NCI-H1694 (cell line): ENCODE measurements at regions not wholly inside any gene's neighbourhood (a gene's known extent, or its start where the extent isn't known, plus 50 kb on each side); places are given as distances from the start of the nearest gene placed in this dataset.
"Not testable (repeated sequence)": the region's sequence is repeated elsewhere in the genome, so short reads cannot be mapped to it uniquely, and the experiment has no call there.

Experiments
- DNase-seq: peaks from one replicate; lab custom pipeline; 2025; lab: John Stamatoyannopoulos, UW

DNA sequence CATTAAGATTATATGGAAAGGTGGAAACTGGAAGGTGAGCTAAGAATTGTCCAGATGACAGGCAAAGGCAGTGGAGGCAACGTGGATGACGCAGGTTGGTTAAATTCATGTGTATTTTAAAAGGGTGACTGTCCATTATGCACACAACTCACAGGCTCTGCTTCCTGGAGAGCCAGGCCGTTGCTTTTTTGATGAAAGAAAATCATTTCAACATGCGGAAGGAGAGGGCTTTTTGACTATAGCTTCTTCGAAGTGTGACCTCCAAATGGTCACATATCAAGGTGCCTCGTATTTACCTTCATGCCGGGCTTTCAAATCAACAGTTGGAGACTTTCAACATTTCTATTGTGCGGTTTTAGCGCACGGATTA, 126.7 kb downstream of the MYCN start:
- no peak for DNase-seq

DNA sequence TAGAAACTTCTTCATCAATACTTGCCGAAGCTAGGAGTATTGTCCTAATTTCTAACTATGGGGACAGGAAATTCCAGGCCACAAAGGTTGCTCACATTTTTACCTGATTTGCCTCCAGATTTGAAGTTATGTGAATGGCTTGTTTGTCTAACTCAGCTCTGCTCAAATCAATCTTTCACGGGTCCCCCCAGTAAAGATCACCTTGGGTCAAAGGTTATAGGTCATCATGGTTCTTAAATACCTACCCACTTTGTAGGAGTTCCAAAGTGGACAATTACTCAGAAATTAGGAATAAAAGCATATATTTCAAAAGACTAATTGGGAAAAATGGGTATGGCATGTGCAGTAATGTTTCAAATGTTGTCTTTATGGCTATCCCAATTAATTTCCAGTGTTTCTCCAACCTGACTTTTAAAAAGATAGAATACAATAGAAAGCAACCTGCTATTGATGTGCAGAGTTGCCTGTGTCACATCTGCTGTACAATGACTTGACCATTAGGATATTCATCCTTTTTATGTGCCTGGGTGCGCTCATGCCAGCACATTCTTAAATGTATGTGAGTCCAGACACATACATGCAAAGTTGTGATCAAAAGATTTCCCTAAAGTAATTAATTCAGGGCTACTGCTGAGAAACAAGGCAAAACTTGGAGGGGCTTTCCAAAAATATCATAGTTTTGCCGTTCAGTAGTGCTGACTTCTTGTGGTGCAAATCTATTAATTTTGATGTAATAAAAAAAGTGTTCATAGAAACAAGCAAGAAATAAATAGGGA, 126.1 kb downstream of the MYCN start:
- DNase-seq: no peak

GRCh38 chr2:16065272-16066069, 125.1 kb downstream of the MYCN start:
- not testable (repeated sequence) for DNase-seq

DNA sequence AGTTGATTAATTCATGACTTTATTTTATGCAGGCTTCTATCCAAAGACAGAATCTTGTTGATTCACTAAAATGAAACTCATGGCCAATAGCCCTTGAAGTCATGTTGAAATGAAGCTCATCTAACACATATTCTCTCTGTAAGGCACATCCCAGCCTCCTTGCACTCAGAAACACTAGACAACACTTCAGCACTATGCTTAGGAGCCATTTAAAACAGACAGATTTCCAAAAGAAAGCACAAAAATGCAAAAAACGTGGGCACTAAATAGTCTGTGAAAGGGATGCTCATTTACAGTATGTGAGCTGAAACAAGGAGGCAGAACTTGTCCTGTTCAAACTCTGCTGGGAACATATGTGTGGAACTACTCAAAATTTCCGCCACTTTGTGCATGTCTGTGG, 124.4 kb downstream of the MYCN start:
- no peak for DNase-seq

DNA sequence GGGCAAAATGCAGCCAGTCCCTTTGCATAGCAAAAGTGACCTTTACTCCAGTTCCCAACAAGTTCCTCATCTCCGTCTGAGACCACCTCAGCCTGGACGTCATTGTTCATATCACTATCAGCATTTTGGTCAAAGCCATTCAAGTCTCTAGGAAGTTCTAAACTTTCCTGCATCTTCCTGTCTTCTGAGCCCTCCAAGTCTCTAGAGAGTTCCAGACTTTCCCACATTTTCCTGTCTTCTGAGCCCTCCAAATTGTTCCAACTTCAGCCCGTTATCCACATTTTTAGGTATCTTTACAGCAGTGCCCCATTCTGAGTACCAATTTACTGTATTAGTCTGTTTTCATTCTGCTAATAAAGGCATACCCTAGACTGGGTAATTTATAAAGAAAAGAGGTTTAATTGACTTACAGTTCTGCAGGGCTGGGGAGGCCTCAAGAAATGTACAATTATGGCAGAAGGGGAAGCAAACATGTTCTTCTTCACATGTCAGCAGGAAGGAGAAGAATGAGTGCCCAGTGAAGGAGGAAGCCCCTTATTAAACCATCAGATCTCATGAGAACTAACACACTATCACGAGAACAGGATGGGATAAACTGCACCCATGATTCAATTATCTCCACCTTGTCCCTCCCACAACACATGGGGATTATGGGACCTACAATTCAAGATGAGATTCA, 123.7 kb downstream of the MYCN start:
- no peak for DNase-seq

- no peak for DNase-seq
Measured at GRCh38 chr2:16063251-16063850, 123.0 kb downstream of the MYCN start.

GRCh38 chr2:16062471-16063250, 122.3 kb downstream of the MYCN start:
- no peak for DNase-seq

DNA sequence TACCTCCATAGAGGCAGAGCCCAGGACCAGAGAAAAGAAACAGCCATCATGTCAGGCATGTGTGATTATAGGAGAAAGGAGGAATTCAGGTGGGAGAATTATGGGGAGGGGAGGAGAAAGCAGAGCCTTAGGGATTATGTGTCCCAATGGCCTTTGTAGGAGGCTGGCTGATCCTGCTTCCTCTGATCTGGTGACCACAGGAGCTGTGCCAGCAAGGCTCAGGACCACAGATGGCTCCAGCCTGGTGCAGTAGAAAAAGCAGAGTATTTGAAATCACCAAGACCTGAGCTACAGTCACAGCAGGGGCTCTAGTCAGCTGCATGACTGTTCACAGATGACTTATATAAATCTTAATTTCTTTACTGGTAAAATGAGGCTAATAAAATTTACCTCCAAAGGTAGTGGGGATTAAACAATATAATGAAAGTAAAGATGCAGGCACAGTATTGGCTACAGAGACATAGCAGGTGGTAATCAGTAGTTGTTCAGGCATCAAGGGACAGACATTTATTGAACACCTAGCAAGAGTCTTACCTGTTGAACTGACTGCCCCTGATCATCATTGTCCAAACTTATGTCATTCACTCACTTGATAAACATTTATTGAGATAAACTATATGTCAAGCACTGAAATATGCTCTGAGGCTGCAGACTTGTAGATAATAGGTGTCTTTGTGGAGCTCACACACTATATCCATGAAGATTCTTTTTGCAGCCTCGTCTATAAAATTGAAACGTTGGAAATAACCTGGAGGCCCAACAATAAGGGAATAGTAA, 121.3 kb downstream of the MYCN start:
- DNase-seq: no peak

DNA sequence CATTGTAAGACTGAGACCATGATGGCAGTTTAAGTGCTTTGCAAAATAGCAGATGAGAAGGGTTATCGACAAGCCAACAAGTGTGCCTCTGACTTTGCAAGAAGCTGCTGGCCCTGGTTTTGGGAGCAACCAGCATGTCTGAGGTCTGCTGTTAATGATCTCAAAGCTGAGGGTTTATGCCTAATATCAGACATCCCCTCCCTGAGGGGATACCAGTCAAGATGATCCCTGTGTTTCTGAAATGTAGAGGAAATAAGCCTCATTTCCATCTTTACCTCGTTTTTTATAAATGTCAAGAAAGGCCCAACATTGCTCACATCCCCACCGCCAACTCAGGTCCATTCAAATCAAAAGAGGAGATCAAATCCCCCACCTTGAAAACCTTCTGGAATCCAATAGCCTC, 120.6 kb downstream of the MYCN start:
- DNase-seq: no peak

- DNase-seq: no peak
Measured at GRCh38 chr2:16060125-16060935, 120.0 kb downstream of the MYCN start.

DNA sequence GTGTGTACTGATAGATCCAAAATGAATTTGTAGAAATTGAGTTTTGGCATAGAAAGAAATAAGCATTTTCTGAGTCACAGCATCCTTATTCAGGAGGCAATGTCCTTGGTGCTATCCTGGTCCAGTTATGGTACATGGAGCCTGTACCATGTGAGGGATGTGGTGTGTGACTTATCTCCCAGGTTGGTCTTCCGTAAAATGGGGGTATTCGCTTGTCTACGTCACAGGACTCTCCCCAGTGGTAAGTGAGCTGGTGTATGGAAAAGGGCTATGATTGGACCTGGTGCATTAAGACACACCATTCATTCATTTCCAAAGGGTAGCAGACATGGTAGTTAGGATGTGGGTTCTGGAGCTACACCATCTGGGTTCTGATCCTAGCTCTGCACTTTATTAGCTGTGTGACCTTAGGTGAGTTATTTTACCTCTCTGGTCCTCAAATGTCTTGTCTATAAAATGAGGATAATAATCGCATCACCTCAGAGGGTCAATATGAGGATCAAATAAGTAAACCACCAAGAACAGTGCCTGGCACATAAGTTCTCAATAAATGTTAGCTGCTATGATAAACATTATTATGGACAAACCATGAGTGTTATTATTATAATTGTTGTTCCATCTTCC, 119.2 kb downstream of the MYCN start:
- DNase-seq: no peak

GRCh38 chr2:16058747-16059358, 118.5 kb downstream of the MYCN start:
- no peak for DNase-seq

- DNase-seq: no peak
Measured at GRCh38 chr2:16058256-16058655, 117.9 kb downstream of the MYCN start.

- no peak for DNase-seq
Measured at GRCh38 chr2:16057661-16058060, 117.3 kb downstream of the MYCN start.

GRCh38 chr2:16055848-16056580, 115.7 kb downstream of the MYCN start:
- DNase-seq: no peak

- DNase-seq: no peak
Measured at GRCh38 chr2:16053437-16054257, 113.3 kb downstream of the MYCN start.

GRCh38 chr2:16052571-16053052, 112.3 kb downstream of the MYCN start:
- not testable (repeated sequence) for DNase-seq
